ENCODE measurements at regions not wholly inside any gene's neighbourhood (a gene's known extent, or its start where the extent isn't known, plus 50 kb on each side); places are given as distances from the start of the nearest gene placed in this dataset.

- TF ChIP-seq CTCF (IDR thresholded peaks at IDR 0.05; ENCODE audit: insufficient read depth, low read length) (no peak), POLR2AphosphoS5 (IDR thresholded peaks at IDR 0.05; ENCODE audit: low read depth) (no peak), REST (IDR thresholded peaks at IDR 0.05; ENCODE audit: insufficient replicate concordance, low read depth) (no peak), SPI1 (IDR thresholded peaks at IDR 0.05; ENCODE audit: borderline replicate concordance, low read depth) (no peak), GABPA (IDR thresholded peaks at IDR 0.05; ENCODE audit: low read depth) (no peak)
These were observed 588.8 kb upstream of the GOLIM4 start for GRCh38 chr3:168684519-168684918.

Measured in HL-60 (cell line).